ENCODE measurements at regions not wholly inside any gene's neighbourhood (a gene's known extent, or its start where the extent isn't known, plus 50 kb on each side); places are given as distances from the start of the nearest gene placed in this dataset.
A peak's percentile ranks its signal among the peaks of the same experiment; 100 is the strongest.

GRCh38 chr6:84392261-84392660 is 164.8 kb upstream of the CEP162 start:
- no peak for DNase-seq (ENCODE audit: insufficient read length)
- no peak for FAIRE-seq
- no peak for TF ChIP-seq TAF1 (IDR thresholded peaks at IDR 0.05; ENCODE audit: borderline replicate concordance, low read depth, low read length)

GRCh38 chr6:84390851-84391250 is 163.4 kb upstream of the CEP162 start:
- FAIRE-seq (no peak), DNase-seq (ENCODE audit: insufficient read length) (no peak)
- TF ChIP-seq POLR2AphosphoS5 (IDR thresholded peaks at IDR 0.05; ENCODE audit: low read depth, low read length) (no peak), TAF1 (IDR thresholded peaks at IDR 0.05; ENCODE audit: borderline replicate concordance, low read depth, low read length) (no peak)

- DNase-seq (ENCODE audit: insufficient read length): no peak
- TF ChIP-seq POLR2AphosphoS5 (IDR thresholded peaks at IDR 0.05; ENCODE audit: low read depth, low read length): no peak
- TF ChIP-seq POLR2A (IDR thresholded peaks at IDR 0.05; ENCODE audit: low read depth, low read length): no peak
- no peak for TF ChIP-seq TAF1 (IDR thresholded peaks at IDR 0.05; ENCODE audit: borderline replicate concordance, low read depth, low read length)
- FAIRE-seq: no peak
Measured at GRCh38 chr6:84390334-84390733, 162.9 kb upstream of the CEP162 start.

- TF ChIP-seq POLR2A (IDR thresholded peaks at IDR 0.05; ENCODE audit: low read depth, low read length) (no peak), POLR2AphosphoS5 (IDR thresholded peaks at IDR 0.05; ENCODE audit: low read depth, low read length) (no peak), TAF1 (IDR thresholded peaks at IDR 0.05; ENCODE audit: borderline replicate concordance, low read depth, low read length) (no peak)
- FAIRE-seq (no peak), DNase-seq (ENCODE audit: insufficient read length) (no peak)
Measured at GRCh38 chr6:84379142-84379541, 151.7 kb upstream of the CEP162 start.

GRCh38 chr6:84372290-84372689 is 144.8 kb upstream of the CEP162 start:
- TF ChIP-seq POLR2A (IDR thresholded peaks at IDR 0.05; ENCODE audit: low read depth, low read length): no peak
- no peak for TF ChIP-seq TAF1 (IDR thresholded peaks at IDR 0.05; ENCODE audit: borderline replicate concordance, low read depth, low read length)
- DNase-seq (ENCODE audit: insufficient read length): no peak
- no peak for FAIRE-seq

- DNase-seq (ENCODE audit: insufficient read length) (no peak), FAIRE-seq (no peak)
- TF ChIP-seq TAF1 (IDR thresholded peaks at IDR 0.05; ENCODE audit: borderline replicate concordance, low read depth, low read length) (no peak), POLR2AphosphoS5 (IDR thresholded peaks at IDR 0.05; ENCODE audit: low read depth, low read length) (no peak), POLR2A (IDR thresholded peaks at IDR 0.05; ENCODE audit: low read depth, low read length) (no peak)
Measured at GRCh38 chr6:84371681-84372080, 144.2 kb upstream of the CEP162 start.

GRCh38 chr6:84362193-84362821 is 134.9 kb upstream of the CEP162 start:
- FAIRE-seq (peak; percentile 5), DNase-seq (ENCODE audit: insufficient read length) (no peak)
- TF ChIP-seq POLR2A (IDR thresholded peaks at IDR 0.05; ENCODE audit: low read depth, low read length): no peak
- no peak for TF ChIP-seq POLR2AphosphoS5 (IDR thresholded peaks at IDR 0.05; ENCODE audit: low read depth, low read length)
- TF ChIP-seq TAF1 (IDR thresholded peaks at IDR 0.05; ENCODE audit: borderline replicate concordance, low read depth, low read length): no peak

- DNase-seq (ENCODE audit: insufficient read length): no peak
- no peak for FAIRE-seq
Measured at GRCh38 chr6:84361372-84362192, 134.1 kb upstream of the CEP162 start.

GRCh38 chr6:84360039-84360438 is 132.6 kb upstream of the CEP162 start:
- TF ChIP-seq TAF1 (IDR thresholded peaks at IDR 0.05; ENCODE audit: borderline replicate concordance, low read depth, low read length) (no peak), POLR2A (IDR thresholded peaks at IDR 0.05; ENCODE audit: low read depth, low read length) (no peak), POLR2AphosphoS5 (IDR thresholded peaks at IDR 0.05; ENCODE audit: low read depth, low read length) (no peak)
- DNase-seq (ENCODE audit: insufficient read length) (no peak), FAIRE-seq (no peak)

More at GRCh38 chr6:84361372-84362192, 134.1 kb upstream of the CEP162 start:
- TF ChIP-seq TAF1 (IDR thresholded peaks at IDR 0.05; ENCODE audit: borderline replicate concordance, low read depth, low read length): no peak
- no peak for TF ChIP-seq POLR2AphosphoS5 (IDR thresholded peaks at IDR 0.05; ENCODE audit: low read depth, low read length)
- TF ChIP-seq POLR2A (IDR thresholded peaks at IDR 0.05; ENCODE audit: low read depth, low read length): no peak

GRCh38 chr6:84358581-84358980 is 131.1 kb upstream of the CEP162 start:
- no peak for FAIRE-seq
- DNase-seq (ENCODE audit: insufficient read length): no peak
- TF ChIP-seq POLR2A (IDR thresholded peaks at IDR 0.05; ENCODE audit: low read depth, low read length): no peak
- no peak for TF ChIP-seq POLR2AphosphoS5 (IDR thresholded peaks at IDR 0.05; ENCODE audit: low read depth, low read length)
- no peak for TF ChIP-seq TAF1 (IDR thresholded peaks at IDR 0.05; ENCODE audit: borderline replicate concordance, low read depth, low read length)

- DNase-seq (ENCODE audit: insufficient read length): no peak
- FAIRE-seq: no peak
- TF ChIP-seq POLR2A (IDR thresholded peaks at IDR 0.05; ENCODE audit: low read depth, low read length) (no peak), TAF1 (IDR thresholded peaks at IDR 0.05; ENCODE audit: borderline replicate concordance, low read depth, low read length) (no peak), POLR2AphosphoS5 (IDR thresholded peaks at IDR 0.05; ENCODE audit: low read depth, low read length) (no peak)
Measured at GRCh38 chr6:84357631-84358030, 130.2 kb upstream of the CEP162 start.

- DNase-seq (ENCODE audit: insufficient read length) (no peak), FAIRE-seq (no peak)
- TF ChIP-seq POLR2AphosphoS5 (IDR thresholded peaks at IDR 0.05; ENCODE audit: low read depth, low read length) (no peak), TAF1 (IDR thresholded peaks at IDR 0.05; ENCODE audit: borderline replicate concordance, low read depth, low read length) (no peak)
Measured at GRCh38 chr6:84356907-84357306, 129.5 kb upstream of the CEP162 start.
